ENCODE measurements at regions not wholly inside any gene's neighbourhood (a gene's known extent, or its start where the extent isn't known, plus 50 kb on each side); places are given as distances from the start of the nearest gene placed in this dataset.

DNA sequence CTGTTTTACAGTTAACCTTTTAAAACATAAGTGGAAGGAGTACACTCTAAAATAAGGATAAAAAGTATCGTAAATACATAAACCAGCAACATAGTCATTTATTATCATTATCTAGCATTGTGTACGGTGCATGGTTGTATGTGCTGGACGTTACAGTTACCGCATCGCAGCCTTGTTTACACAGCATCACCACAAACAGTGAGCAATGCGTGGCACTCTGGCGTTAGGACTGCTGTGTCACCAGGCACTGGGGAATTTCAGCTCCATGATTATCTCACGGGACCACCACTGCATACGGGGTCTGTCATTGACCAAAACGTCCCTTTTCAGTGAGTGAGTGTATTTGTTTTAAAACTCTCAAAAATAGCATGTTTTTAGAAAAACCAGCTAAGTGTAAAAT, 103.0 kb upstream of the SNTG2 start:
- Histone ChIP-seq H3K4me2 (no peak overlapping the region), H3K27me3 (ENCODE audit: insufficient read depth) (no peaks in the 10 kb centered on the region), H3K36me3 (replicated peaks in 1 of 2; ENCODE audit: control insufficient read depth in 1 of 2, insufficient read depth in 2 of 2, low read length in 1 of 2) (no peaks in the 10 kb centered on the region), H3K9ac (no peak overlapping the region), H3K79me2 (ENCODE audit: insufficient read depth) (no peaks in the 10 kb centered on the region), H3K9me3 (no peaks in the 10 kb centered on the region), H3K9me2 (no peaks in the 10 kb centered on the region), H3K4me3 (ENCODE audit: low read depth in 2 of 2, low read length in 1 of 2) (no peak overlapping the region), H4K20me1 (ENCODE audit: insufficient read depth) (no peaks in the 10 kb centered on the region), H3K4me1 (ENCODE audit: control insufficient read depth in 1 of 2, insufficient read depth in 2 of 2, low read depth in 1 of 2, low read length in 1 of 2) (peaks cover 0 to 32% of the 10 kb centered on the region in 2 experiments; a peak in 2 of 4 replicates), H3F3A (replicated peaks; ENCODE audit: insufficient read depth) (no peaks in the 10 kb centered on the region), H3K27ac (ENCODE audit: low read depth in 2 of 2, low read length in 1 of 2) (peak overlapping the region in 1 of 2 experiments; percentile 99; a peak in 2 of 4 replicates), H2AFZ (ENCODE audit: low read depth) (no peak overlapping the region)
- POLR2A ChIA-PET, result interaction anchor here (1.4 kb wide), 1 partner anchor 107 kb away, joined by 4 read pairs; no protein-coding TSS in a partner anchor
- WGBS (ENCODE audit: low lambda C conversion rate), result 36% methylated on average over 10 of the region's 10 CpGs
- DNase-seq, result peak; percentile 69
- CTCF ChIA-PET, result interaction anchor here (0.8 to 1.7 kb wide), 7 partner anchors 9 to 293 kb away, joined by 3 to 7 read pairs (median 4); no protein-coding TSS in a partner anchor
- TF ChIP-seq ELF1 (IDR thresholded peaks at IDR 0.05) (no peak), FOSL2 (IDR thresholded peaks at IDR 0.05; ENCODE audit: borderline replicate concordance, low read depth) (no peak), MXI1 (IDR thresholded peaks at IDR 0.05; ENCODE audit: low read depth, low read length) (peak; percentile 52; the same call in 1 of the 2 replicates)

GRCh38 chr2:844715-845114, 105.9 kb upstream of the SNTG2 start:
- no peaks in the 10 kb centered on the region for H3K9me3 ChIP-seq
- H3K4me3 ChIP-seq (ENCODE audit: low read depth in 2 of 2, low read length in 1 of 2), result no peak overlapping the region
- POLR2A ChIA-PET, result no interaction called here
- H3F3A ChIP-seq (replicated peaks; ENCODE audit: insufficient read depth), result no peaks in the 10 kb centered on the region
- CTCF ChIA-PET, result no interaction called here
- H3K9ac ChIP-seq, result no peak overlapping the region
- no peak overlapping the region for H3K4me2 ChIP-seq
- H3K36me3 ChIP-seq (replicated peaks in 1 of 2; ENCODE audit: control insufficient read depth in 1 of 2, insufficient read depth in 2 of 2, low read length in 1 of 2), result no peaks in the 10 kb centered on the region
- no peak overlapping the region for H2AFZ ChIP-seq (ENCODE audit: low read depth)
- no peak overlapping the region for H3K27ac ChIP-seq (ENCODE audit: low read depth in 2 of 2, low read length in 1 of 2)
- DNase-seq, result no peak
- no peaks in the 10 kb centered on the region for H3K79me2 ChIP-seq (ENCODE audit: insufficient read depth)
- no peaks in the 10 kb centered on the region for H3K27me3 ChIP-seq (ENCODE audit: insufficient read depth)
- TF ChIP-seq SIN3A (IDR thresholded peaks at IDR 0.05; ENCODE audit: borderline replicate concordance, low read depth, low read length), result no peak
- TF ChIP-seq, protein P1, sequence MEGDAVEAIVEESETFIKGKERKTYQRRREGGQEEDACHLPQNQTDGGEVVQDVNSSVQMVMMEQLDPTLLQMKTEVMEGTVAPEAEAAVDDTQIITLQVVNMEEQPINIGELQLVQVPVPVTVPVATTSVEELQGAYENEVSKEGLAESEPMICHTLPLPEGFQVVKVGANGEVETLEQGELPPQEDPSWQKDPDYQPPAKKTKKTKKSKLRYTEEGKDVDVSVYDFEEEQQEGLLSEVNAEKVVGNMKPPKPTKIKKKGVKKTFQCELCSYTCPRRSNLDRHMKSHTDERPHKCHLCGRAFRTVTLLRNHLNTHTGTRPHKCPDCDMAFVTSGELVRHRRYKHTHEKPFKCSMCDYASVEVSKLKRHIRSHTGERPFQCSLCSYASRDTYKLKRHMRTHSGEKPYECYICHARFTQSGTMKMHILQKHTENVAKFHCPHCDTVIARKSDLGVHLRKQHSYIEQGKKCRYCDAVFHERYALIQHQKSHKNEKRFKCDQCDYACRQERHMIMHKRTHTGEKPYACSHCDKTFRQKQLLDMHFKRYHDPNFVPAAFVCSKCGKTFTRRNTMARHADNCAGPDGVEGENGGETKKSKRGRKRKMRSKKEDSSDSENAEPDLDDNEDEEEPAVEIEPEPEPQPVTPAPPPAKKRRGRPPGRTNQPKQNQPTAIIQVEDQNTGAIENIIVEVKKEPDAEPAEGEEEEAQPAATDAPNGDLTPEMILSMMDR (IDR thresholded peaks at IDR 0.05), result no peak
- no peak for TF ChIP-seq NRF1 (IDR thresholded peaks at IDR 0.05; ENCODE audit: low read depth, low read length)
- TF ChIP-seq TAF1 (IDR thresholded peaks at IDR 0.05; ENCODE audit: borderline replicate concordance, low read depth, low read length), result no peak
- TF ChIP-seq, protein P2, sequence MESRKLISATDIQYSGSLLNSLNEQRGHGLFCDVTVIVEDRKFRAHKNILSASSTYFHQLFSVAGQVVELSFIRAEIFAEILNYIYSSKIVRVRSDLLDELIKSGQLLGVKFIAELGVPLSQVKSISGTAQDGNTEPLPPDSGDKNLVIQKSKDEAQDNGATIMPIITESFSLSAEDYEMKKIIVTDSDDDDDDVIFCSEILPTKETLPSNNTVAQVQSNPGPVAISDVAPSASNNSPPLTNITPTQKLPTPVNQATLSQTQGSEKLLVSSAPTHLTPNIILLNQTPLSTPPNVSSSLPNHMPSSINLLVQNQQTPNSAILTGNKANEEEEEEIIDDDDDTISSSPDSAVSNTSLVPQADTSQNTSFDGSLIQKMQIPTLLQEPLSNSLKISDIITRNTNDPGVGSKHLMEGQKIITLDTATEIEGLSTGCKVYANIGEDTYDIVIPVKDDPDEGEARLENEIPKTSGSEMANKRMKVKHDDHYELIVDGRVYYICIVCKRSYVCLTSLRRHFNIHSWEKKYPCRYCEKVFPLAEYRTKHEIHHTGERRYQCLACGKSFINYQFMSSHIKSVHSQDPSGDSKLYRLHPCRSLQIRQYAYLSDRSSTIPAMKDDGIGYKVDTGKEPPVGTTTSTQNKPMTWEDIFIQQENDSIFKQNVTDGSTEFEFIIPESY (IDR thresholded peaks at IDR 0.05; ENCODE audit: borderline replicate concordance, low read depth), result no peak
- TF ChIP-seq FOXM1 (IDR thresholded peaks at IDR 0.05; ENCODE audit: low read depth), result no peak
- WGBS (ENCODE audit: low lambda C conversion rate), result 11% methylated on average over 3 of the region's 3 CpGs
- no peaks in the 10 kb centered on the region for H3K9me2 ChIP-seq
- H4K20me1 ChIP-seq (ENCODE audit: insufficient read depth), result no peaks in the 10 kb centered on the region
- peaks cover 0 to 28% of the 10 kb centered on the region in 2 experiments; a peak in 2 of 4 replicates for H3K4me1 ChIP-seq (ENCODE audit: control insufficient read depth in 1 of 2, insufficient read depth in 2 of 2, low read depth in 1 of 2, low read length in 1 of 2)
